ENCODE measurements at regions not wholly inside any gene's neighbourhood (a gene's known extent, or its start where the extent isn't known, plus 50 kb on each side); places are given as distances from the start of the nearest gene placed in this dataset.

- no peaks in the 10 kb centered on the region for H3K9me3 ChIP-seq
- intact Hi-C loops (cut with DNase I), result no loop called here
- H3K36me3 ChIP-seq, result no peaks in the 10 kb centered on the region
- TF ChIP-seq, protein P1, sequence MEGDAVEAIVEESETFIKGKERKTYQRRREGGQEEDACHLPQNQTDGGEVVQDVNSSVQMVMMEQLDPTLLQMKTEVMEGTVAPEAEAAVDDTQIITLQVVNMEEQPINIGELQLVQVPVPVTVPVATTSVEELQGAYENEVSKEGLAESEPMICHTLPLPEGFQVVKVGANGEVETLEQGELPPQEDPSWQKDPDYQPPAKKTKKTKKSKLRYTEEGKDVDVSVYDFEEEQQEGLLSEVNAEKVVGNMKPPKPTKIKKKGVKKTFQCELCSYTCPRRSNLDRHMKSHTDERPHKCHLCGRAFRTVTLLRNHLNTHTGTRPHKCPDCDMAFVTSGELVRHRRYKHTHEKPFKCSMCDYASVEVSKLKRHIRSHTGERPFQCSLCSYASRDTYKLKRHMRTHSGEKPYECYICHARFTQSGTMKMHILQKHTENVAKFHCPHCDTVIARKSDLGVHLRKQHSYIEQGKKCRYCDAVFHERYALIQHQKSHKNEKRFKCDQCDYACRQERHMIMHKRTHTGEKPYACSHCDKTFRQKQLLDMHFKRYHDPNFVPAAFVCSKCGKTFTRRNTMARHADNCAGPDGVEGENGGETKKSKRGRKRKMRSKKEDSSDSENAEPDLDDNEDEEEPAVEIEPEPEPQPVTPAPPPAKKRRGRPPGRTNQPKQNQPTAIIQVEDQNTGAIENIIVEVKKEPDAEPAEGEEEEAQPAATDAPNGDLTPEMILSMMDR (IDR thresholded peaks at IDR 0.05), result no peak
- no peak for TF ChIP-seq POLR2A (IDR thresholded peaks at IDR 0.05)
- DNase-seq, result no peak
- no peak overlapping the region for H3K4me3 ChIP-seq (replicated peaks in 1 of 3)
- no peak overlapping the region for H3K27ac ChIP-seq
- H3K4me1 ChIP-seq, result no peaks in the 10 kb centered on the region
- no peaks in the 10 kb centered on the region for H3K27me3 ChIP-seq
- WGBS, 2 donors, result 82 to 96% methylated on average over 3 of the region's 3 CpGs
Observed at GRCh38 chr22:27295040-27295439, 506.5 kb downstream of the MN1 start.

- DNase-seq, result no peak
- Histone ChIP-seq H3K4me3 (replicated peaks in 1 of 3) (no peak overlapping the region), H3K9me3 (no peaks in the 10 kb centered on the region), H3K4me1 (no peaks in the 10 kb centered on the region), H3K27ac (no peak overlapping the region), H3K36me3 (no peaks in the 10 kb centered on the region), H3K27me3 (no peaks in the 10 kb centered on the region)
- WGBS, 2 donors, result 92 to 95% methylated on average over 1 of the region's 1 CpG
- TF ChIP-seq, protein P1 (IDR thresholded peaks at IDR 0.05), result no peak
- TF ChIP-seq POLR2A (IDR thresholded peaks at IDR 0.05), result no peak
- intact Hi-C loops (cut with DNase I), result no loop called here
Observed at GRCh38 chr22:27295605-27296004, 506.0 kb downstream of the MN1 start.

DNA sequence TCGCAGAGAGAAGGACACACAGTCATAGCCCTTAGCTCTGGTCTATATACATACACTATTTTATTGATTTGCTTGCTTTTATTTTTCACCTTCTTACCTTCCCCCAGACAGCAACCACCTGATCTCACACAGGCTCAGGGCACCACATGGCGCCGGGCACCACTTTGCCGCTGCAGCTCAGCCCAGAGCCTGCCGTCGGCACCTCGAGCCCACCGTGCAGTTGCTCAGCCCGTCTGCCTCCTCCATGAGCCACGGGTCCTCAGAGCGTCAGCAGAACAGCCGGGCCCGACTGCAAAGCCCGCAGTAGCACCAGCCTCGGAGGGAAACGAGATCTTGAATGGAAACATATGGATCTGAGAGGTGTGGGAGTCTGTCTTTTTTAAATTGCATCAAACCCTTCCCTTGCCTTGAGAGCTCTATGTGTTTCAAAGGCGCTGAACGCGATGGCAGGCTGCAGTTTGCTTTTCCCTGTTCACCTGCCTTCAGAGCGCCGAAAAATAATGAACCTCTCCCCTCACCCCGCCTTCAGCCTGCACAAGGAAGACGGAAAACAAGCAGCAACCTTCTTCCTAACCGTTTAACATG, 505.4 kb downstream of the MN1 start:
- no peaks in the 10 kb centered on the region for H3K36me3 ChIP-seq
- no peak for TF ChIP-seq POLR2A (IDR thresholded peaks at IDR 0.05)
- TF ChIP-seq, protein P1 (IDR thresholded peaks at IDR 0.05), result no peak
- no peak overlapping the region for H3K4me3 ChIP-seq (replicated peaks in 1 of 3)
- intact Hi-C loops (cut with DNase I), result no loop called here
- DNase-seq, result no peak
- H3K27ac ChIP-seq, result no peak overlapping the region
- H3K4me1 ChIP-seq, result no peaks in the 10 kb centered on the region
- no peaks in the 10 kb centered on the region for H3K9me3 ChIP-seq
- no peaks in the 10 kb centered on the region for H3K27me3 ChIP-seq
- 61 to 65% methylated on average over 24 of the region's 24 CpGs for WGBS, 2 donors

- no peak for DNase-seq
- WGBS, 2 donors, result 81 to 85% methylated on average over 7 of the region's 7 CpGs
- no peak overlapping the region for H3K27ac ChIP-seq
Observed at GRCh38 chr22:27297125-27297524, 504.4 kb downstream of the MN1 start.

GRCh38 chr22:27298332-27298731, 503.2 kb downstream of the MN1 start:
- no peaks in the 10 kb centered on the region for H3K36me3 ChIP-seq
- no peak overlapping the region for H3K4me3 ChIP-seq (replicated peaks in 1 of 3)
- H3K4me1 ChIP-seq, result no peaks in the 10 kb centered on the region
- H3K27ac ChIP-seq, result no peak overlapping the region
- 41 to 46% methylated on average over 7 of the region's 7 CpGs for WGBS, 2 donors
- H3K27me3 ChIP-seq, result no peaks in the 10 kb centered on the region
- DNase-seq, result no peak
- H3K9me3 ChIP-seq, result no peaks in the 10 kb centered on the region
- intact Hi-C loops (cut with DNase I), result no loop called here
- TF ChIP-seq, protein P1 (IDR thresholded peaks at IDR 0.05), result no peak
- TF ChIP-seq POLR2A (IDR thresholded peaks at IDR 0.05), result no peak

More at GRCh38 chr22:27297125-27297524, 504.4 kb downstream of the MN1 start:
- no peaks in the 10 kb centered on the region for H3K9me3 ChIP-seq
- TF ChIP-seq POLR2A (IDR thresholded peaks at IDR 0.05), result no peak
- TF ChIP-seq, protein P1 (IDR thresholded peaks at IDR 0.05), result no peak
- no peaks in the 10 kb centered on the region for H3K4me1 ChIP-seq
- intact Hi-C loops (cut with DNase I), result no loop called here
- H3K36me3 ChIP-seq, result no peaks in the 10 kb centered on the region
- H3K27me3 ChIP-seq, result no peaks in the 10 kb centered on the region
- H3K4me3 ChIP-seq (replicated peaks in 1 of 3), result no peak overlapping the region
